Astrocyte (in vitro differentiated cells and primary cell): ENCODE measurements at regions not wholly inside any gene's neighbourhood (a gene's known extent, or its start where the extent isn't known, plus 50 kb on each side); places are given as distances from the start of the nearest gene placed in this dataset.

ENCODE experiments used
- DNase-seq: peaks from one replicate; pipeline ENCODE4 v3.0.0-alpha.2; 2010; ENCODE audit warnings: low read depth
- FAIRE-seq: peaks from 2 replicates; lab custom pipeline; 2011; peaks lifted over from hg19 to GRCh38; lab: Jason Lieb, UNC
- H2AFZ ChIP-seq: 2 replicates; pipeline ENCODE4 v1.6.0; 2012; ENCODE audit warnings: low read depth, low read length, inconsistent platforms
- H3K27ac ChIP-seq: 2 replicates; pipeline ENCODE4 v1.5.1; 2011; ENCODE audit warnings: low read depth, low read length, inconsistent platforms
- H3K27me3 ChIP-seq: 2 replicates; pipeline ENCODE4 v1.6.0; 2011; ENCODE audit warnings: low read length, inconsistent platforms; ENCODE audit not compliant: insufficient read depth
- H3K36me3 ChIP-seq: 2 replicates; pipeline ENCODE4 v1.5.1; 2011; ENCODE audit warnings: low read length, inconsistent platforms; ENCODE audit not compliant: insufficient read depth
- H3K4me1 ChIP-seq: 2 replicates; pipeline ENCODE4 v1.5.1; 2011; ENCODE audit warnings: low read length, inconsistent platforms; ENCODE audit not compliant: insufficient read depth
- H3K4me2 ChIP-seq: 2 replicates; pipeline ENCODE4 v1.6.0; 2012; ENCODE audit warnings: low read length, inconsistent platforms
- H3K4me3 ChIP-seq: 2 replicates; pipeline ENCODE4 v1.5.1; 2011; ENCODE audit warnings: low read depth, mild to moderate bottlenecking, low read length, inconsistent platforms; ENCODE audit not compliant: insufficient read depth
- H3K79me2 ChIP-seq: 2 replicates; pipeline ENCODE4 v1.6.0; 2012; ENCODE audit warnings: mild to moderate bottlenecking, low read length, inconsistent platforms; ENCODE audit not compliant: insufficient read depth
- H3K9ac ChIP-seq: 2 replicates; pipeline ENCODE4 v1.6.0; 2012; ENCODE audit warnings: mild to moderate bottlenecking, low read length, inconsistent platforms
- H3K9me3 ChIP-seq: 2 replicates; pipeline ENCODE4 v1.5.1; 2012; ENCODE audit warnings: low read depth, mild to moderate bottlenecking, low read length, inconsistent platforms; ENCODE audit not compliant: insufficient read depth
- H4K20me1 ChIP-seq: 2 replicates; pipeline ENCODE4 v1.6.0; 2012; ENCODE audit warnings: low read length, inconsistent platforms; ENCODE audit not compliant: insufficient read depth
- H3K27ac Mint-ChIP-seq: one replicate; pipeline ENCODE4 v1.8.0; 2021; ENCODE audit warnings: mild to moderate bottlenecking, mixed read lengths; ENCODE audit not compliant: unreplicated experiment
- H3K27me3 Mint-ChIP-seq: one replicate; pipeline ENCODE4 v1.8.0; 2021; ENCODE audit warnings: low read depth, mixed read lengths; ENCODE audit not compliant: unreplicated experiment
- H3K36me3 Mint-ChIP-seq: one replicate; pipeline ENCODE4 v1.8.0; 2021; ENCODE audit warnings: low read depth, mixed read lengths; ENCODE audit not compliant: unreplicated experiment
- H3K4me1 Mint-ChIP-seq: one replicate; pipeline ENCODE4 v1.8.0; 2021; ENCODE audit warnings: low read depth, mixed read lengths; ENCODE audit not compliant: unreplicated experiment
- H3K4me3 Mint-ChIP-seq: one replicate; pipeline ENCODE4 v1.8.0; 2021; ENCODE audit warnings: mild to moderate bottlenecking, moderate library complexity, mixed read lengths; ENCODE audit not compliant: unreplicated experiment
- H3K9me3 Mint-ChIP-seq: one replicate; pipeline ENCODE4 v1.8.0; 2021; ENCODE audit warnings: mild to moderate bottlenecking, mixed read lengths; ENCODE audit not compliant: unreplicated experiment
- EZH2 ChIP-seq: IDR thresholded peaks from 2 replicates; pipeline ENCODE4 v1.6.1; 2012; ENCODE audit warnings: mild to moderate bottlenecking, low read length, inconsistent platforms; ENCODE audit not compliant: insufficient read depth
- TF ChIP-seq, protein P1 (sequence below): IDR thresholded peaks from 2 replicates; pipeline ENCODE4 v1.5.1; 2011; ENCODE audit warnings: low read depth, mild to moderate bottlenecking, inconsistent platforms, low read length, moderate library complexity; ENCODE audit not compliant: insufficient read depth

DNA sequence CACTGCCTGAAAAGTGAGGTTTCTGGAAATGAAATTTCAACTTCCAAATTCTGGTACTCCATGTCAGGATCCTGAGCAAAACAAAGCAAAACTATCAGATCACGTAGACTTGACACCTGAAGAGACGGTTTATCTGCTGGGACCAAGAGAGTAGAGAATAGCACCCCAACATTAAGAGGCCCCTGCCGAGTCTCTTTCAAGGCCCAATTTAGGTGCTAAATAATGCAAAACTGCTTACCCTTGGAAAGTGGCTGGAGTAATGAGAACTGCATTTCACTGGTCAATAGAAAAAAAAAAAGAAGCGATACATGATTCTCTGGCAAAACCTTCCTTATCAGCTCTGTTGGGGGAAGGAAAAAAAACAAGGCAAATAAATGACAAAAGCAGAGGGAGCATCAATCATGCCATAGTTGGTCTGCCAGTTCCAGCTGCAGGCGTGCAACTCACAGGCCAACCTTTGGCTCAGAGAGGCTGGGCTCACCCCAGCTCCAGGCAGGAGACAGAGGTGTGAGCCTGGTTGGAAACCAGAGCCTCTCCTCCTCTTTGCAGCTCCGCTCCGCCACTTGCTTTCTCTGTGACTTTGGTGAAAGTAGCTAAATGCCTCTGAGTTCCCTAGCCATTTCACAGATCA, 595.2 kb downstream of the TOX3 start:
- peaks cover 6% of the 10 kb centered on the region for H3K27me3 Mint-ChIP-seq
- Histone ChIP-seq H2AFZ (no peak overlapping the region), H3K4me1 (no peaks in the 10 kb centered on the region), H3K27ac (no peak overlapping the region), H3K9ac (no peak overlapping the region), H3K4me3 (no peak overlapping the region), H3K79me2 (no peaks in the 10 kb centered on the region), H3K36me3 (no peaks in the 10 kb centered on the region), H3K27me3 (no peaks in the 10 kb centered on the region), H3K4me2 (no peak overlapping the region), H3K9me3 (no peaks in the 10 kb centered on the region), H4K20me1 (no peaks in the 10 kb centered on the region)
- no peaks in the 10 kb centered on the region for H3K9me3 Mint-ChIP-seq
- FAIRE-seq, result no peak
- H3K4me1 Mint-ChIP-seq, result peaks cover 3% of the 10 kb centered on the region
- TF ChIP-seq, protein P1, sequence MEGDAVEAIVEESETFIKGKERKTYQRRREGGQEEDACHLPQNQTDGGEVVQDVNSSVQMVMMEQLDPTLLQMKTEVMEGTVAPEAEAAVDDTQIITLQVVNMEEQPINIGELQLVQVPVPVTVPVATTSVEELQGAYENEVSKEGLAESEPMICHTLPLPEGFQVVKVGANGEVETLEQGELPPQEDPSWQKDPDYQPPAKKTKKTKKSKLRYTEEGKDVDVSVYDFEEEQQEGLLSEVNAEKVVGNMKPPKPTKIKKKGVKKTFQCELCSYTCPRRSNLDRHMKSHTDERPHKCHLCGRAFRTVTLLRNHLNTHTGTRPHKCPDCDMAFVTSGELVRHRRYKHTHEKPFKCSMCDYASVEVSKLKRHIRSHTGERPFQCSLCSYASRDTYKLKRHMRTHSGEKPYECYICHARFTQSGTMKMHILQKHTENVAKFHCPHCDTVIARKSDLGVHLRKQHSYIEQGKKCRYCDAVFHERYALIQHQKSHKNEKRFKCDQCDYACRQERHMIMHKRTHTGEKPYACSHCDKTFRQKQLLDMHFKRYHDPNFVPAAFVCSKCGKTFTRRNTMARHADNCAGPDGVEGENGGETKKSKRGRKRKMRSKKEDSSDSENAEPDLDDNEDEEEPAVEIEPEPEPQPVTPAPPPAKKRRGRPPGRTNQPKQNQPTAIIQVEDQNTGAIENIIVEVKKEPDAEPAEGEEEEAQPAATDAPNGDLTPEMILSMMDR, result no peak
- no peak for TF ChIP-seq EZH2
- H3K4me3 Mint-ChIP-seq, result no peak overlapping the region
- H3K27ac Mint-ChIP-seq, result no peak overlapping the region
- no peaks in the 10 kb centered on the region for H3K36me3 Mint-ChIP-seq
- DNase-seq, result no peak

GRCh38 chr16:51950118-51950780, 596.7 kb downstream of the TOX3 start:
- Histone ChIP-seq H4K20me1 (no peaks in the 10 kb centered on the region), H3K27ac (no peak overlapping the region), H2AFZ (no peak overlapping the region), H3K27me3 (no peaks in the 10 kb centered on the region), H3K4me2 (no peak overlapping the region), H3K9ac (no peak overlapping the region), H3K4me1 (no peaks in the 10 kb centered on the region), H3K79me2 (no peaks in the 10 kb centered on the region), H3K4me3 (no peak overlapping the region), H3K9me3 (no peaks in the 10 kb centered on the region), H3K36me3 (no peaks in the 10 kb centered on the region)
- Mint-ChIP-seq H3K4me3 (no peak overlapping the region), H3K27ac (no peak overlapping the region), H3K36me3 (no peaks in the 10 kb centered on the region), H3K4me1 (peaks cover 3% of the 10 kb centered on the region), H3K27me3 (peaks cover 5% of the 10 kb centered on the region), H3K9me3 (no peaks in the 10 kb centered on the region)
- FAIRE-seq (no peak), DNase-seq (no peak)
- no peak for TF ChIP-seq EZH2
- TF ChIP-seq, protein P1, result no peak

GRCh38 chr16:51949282-51949681, 597.7 kb downstream of the TOX3 start:
- Histone ChIP-seq H3K9me3 (no peaks in the 10 kb centered on the region), H3K4me1 (no peaks in the 10 kb centered on the region), H3K27ac (no peak overlapping the region), H3K4me2 (no peak overlapping the region), H4K20me1 (no peaks in the 10 kb centered on the region), H3K79me2 (no peaks in the 10 kb centered on the region), H2AFZ (no peak overlapping the region), H3K4me3 (no peak overlapping the region), H3K36me3 (no peaks in the 10 kb centered on the region), H3K9ac (no peak overlapping the region), H3K27me3 (no peaks in the 10 kb centered on the region)
- Mint-ChIP-seq H3K27me3 (peaks cover 5% of the 10 kb centered on the region), H3K36me3 (no peaks in the 10 kb centered on the region), H3K27ac (no peak overlapping the region), H3K4me1 (peaks cover 3% of the 10 kb centered on the region), H3K4me3 (no peak overlapping the region), H3K9me3 (no peaks in the 10 kb centered on the region)
- no peak for TF ChIP-seq EZH2
- TF ChIP-seq, protein P1, result no peak
- DNase-seq (no peak), FAIRE-seq (no peak)
